SK-N-SH treated with all-trans-retinoic acid at 6 μM for 48 hours (cell line): ENCODE measurements at regions not wholly inside any gene's neighbourhood (a gene's known extent, or its start where the extent isn't known, plus 50 kb on each side); places are given as distances from the start of the nearest gene placed in this dataset.

Source experiments
- GLIS3 ChIP-seq: fragments of 250-450 bp; sonication (Bioruptor Pico); IDR thresholded peaks from 2 replicates; pipeline ENCODE4 v1.5.0; 2020; ENCODE audit warnings: mild to moderate bottlenecking, moderate library complexity
- RARB ChIP-seq: fragments of 250-450 bp; sonication (Bioruptor Pico); IDR thresholded peaks from 2 replicates; pipeline ENCODE4 v1.8.0; 2021; ENCODE audit warnings: mild to moderate bottlenecking, moderate library complexity

- TF ChIP-seq GLIS3 (no peak), RARB (CRISPR knock-in tag) (no peak)
Observed at GRCh38 chr11:38307455-38307854, 1709.4 kb upstream of the RAG2 start.
